ENCODE measurements at regions not wholly inside any gene's neighbourhood (a gene's known extent, or its start where the extent isn't known, plus 50 kb on each side); places are given as distances from the start of the nearest gene placed in this dataset.

DNA sequence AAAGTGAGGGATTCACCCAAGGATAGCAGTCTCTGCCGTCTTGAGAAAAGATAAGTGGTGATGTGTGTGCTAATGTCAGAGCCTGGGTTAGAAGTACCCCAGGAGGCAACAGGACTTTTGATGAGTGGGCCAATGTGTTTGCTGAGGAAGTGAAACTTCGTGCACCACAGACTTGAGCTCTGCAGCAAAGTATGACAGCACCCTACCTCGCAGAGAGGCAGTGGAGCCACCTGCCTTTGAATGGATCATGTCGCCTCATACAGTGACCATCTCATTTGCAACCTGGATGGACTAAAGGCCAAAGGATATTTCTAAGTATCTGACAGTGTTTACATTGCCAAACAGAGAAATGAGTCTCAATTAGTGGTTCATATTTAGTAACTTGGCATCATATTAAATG is 593.9 kb upstream of the GRAMD2B start:
- DNase-seq: no peak

DNA sequence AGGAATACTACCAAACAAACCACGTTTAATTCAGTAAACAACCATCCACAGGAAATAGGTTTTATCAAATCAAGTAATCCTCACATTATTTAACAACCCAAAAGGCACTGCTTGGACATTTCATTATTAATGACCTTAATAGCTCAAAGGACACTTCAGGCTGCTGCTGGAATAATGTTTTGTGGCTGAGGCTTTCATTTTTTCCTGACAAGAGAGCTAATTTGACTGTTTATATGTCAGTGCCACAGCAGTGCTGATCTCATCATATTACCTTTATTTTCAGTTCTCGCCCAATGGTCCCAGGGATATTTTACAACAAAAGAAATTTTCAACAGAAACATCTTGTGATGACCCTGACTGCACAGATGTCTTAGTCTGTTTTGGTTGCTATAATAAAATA is 589.8 kb upstream of the GRAMD2B start:
- DNase-seq: no peak

DNA sequence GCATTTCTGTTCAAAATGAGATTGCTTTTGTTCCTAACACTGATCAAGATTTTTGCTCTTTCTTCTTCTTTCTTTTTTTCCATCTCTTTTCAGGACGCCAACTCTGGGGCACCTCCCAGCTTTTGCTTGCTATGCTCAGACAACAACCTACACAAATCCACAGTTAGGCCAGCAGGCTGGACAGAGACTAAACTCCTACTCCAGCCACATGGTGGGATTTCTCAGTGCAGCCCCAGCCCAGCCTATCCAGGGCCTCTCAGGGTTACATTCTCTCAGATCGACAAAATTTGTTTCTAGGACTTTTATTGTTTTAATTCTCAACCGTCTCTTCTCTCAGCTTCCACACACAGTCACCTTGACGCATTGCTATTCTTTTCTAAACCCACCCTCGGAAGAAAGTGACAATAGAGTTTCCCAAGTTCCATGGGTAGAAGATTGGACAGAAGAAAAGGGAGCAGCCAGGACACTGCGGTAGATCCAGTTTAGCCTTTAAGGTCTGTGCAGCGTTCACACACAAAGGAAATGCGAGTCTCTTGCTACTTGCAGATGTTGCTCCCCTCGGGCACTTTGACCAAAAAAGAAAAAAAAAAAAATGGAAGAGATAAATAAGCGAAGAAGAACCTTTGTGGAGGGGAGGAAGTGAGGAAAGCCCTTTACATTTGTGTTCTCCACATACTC is 588.6 kb upstream of the GRAMD2B start:
- no peak for DNase-seq

DNA sequence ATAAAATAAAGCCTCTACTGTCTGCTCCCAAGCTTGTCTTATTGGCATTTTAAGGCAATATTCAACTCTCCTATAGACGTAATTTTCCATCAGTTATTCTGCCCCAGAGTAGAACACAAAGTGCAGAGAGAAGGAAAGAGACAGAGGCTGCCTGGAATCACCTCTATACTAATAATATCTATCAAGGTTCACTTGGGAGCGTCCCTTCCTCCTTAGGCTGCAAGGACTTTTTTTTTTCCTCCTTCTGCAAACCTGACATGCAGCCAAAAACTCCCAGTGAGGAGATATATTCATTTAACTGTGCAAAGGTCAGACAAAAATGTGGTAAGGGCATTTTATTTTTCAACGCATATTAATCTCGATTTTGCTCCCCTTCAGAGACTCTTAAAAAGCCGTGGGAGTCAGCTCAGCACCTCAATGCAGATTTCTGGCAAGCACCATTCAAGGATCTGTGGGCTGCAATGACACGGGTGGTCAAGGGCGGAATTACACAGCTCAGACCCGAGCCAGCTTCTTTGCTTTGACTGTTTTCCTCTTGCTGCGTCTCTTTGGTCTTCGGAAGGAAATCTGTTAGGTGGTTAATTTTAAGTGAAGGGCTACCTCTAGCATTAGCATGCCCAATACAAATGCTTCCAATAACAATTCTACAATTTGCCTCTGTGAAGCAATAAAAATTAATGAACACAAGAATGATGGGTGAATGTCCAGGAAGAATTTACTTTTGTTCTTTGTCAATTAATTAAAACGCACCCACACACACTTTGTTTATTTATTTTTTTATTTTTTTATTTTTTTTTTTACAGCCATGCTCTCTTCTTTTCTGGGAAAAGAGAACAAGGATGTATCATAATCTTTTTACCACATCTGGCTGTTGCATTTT is 587.7 kb upstream of the GRAMD2B start:
- no peak for DNase-seq

DNA sequence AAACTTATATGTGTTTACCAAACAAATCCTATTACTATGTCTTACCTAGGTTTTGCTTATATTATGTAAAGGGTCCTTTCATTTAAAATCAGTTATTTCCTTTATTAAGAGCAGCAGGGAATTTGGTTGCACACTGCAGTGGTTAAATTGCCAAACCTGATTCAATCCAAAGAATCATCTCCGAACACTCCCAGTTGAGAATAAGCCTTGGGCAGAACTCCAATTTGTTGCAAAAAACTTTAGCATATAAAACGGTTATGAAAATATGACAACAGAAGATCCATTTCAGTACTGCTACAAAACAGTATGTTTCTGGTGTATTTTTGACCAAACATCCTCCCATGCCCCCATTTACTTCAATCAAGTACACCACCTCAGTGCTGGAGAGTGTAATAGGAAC is 587.0 kb upstream of the GRAMD2B start:
- DNase-seq: no peak

DNA sequence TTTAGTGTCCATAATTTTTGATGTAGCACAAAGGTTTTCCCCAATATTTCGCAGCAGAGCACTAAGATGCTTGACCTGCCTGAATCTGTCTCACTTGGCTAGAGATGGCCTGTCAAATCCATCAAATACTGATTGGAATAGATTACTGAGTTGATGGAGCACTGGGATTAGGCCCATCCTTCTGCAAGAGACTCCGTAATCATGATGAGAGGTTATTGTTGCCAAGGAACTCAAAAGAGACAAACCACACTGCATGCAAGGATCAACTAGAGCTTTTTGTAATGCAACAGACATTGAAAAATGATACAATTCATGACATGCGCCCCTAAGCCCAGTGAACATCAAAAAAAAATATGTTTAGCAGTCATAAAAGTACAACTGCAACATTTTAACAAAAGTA is 585.3 kb upstream of the GRAMD2B start:
- no peak for DNase-seq

DNA sequence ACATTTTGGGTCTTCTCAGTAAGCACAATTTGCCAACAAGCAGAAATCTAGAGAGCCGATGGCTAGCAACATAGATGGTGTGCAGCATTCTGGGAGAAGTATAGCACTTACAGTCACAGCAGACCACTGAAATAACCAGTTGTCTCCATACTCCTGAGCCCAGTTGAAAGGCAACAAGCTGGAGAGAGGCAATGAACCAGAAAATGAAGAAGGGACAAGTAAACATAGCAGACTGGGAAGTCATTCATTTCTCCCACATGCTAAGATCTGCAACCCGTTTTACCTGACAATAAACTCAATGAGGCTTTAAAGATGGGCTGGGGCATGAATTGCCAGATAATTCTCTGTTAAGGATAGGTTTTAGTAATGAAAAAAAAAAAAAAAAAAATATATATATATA is 575.6 kb upstream of the GRAMD2B start:
- no peak for DNase-seq

DNA sequence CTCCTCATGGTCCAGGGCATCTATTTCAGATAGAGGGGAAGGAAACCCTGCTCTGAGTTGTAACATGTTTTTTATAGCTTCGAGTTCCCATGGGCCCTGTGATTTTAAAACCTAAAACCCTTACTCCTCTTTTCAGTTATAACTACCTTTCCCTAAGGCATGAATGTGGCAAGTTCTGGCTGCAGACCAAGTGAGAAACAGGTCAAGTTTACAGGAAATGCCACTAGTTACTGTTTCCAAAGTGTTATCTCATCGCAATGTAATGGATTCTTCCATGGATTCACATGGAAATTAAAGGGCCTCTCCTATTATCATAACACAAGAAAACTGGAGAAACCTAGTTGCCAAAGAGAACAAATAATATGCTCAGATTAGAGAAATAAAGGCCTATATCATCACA is 574.5 kb upstream of the GRAMD2B start:
- DNase-seq: no peak

DNA sequence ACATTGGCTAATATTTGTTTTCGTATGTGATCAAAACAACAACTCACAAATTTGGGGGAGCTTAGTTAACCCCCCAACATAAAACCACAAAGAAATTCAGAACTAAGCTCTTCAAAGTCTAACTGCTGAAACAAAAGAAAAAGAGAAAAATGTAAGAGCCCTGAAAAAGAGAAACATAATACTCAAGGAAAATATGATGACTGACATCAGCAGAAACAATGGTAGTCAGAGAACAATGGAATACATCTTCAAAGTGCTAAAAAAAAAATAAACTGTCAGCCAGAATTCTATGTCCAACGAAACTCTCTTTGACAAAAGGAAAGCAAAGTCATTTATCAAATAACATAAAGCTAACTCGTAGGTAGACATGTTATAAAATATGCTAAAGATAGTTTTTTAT is 566.3 kb upstream of the GRAMD2B start:
- DNase-seq: no peak

DNA sequence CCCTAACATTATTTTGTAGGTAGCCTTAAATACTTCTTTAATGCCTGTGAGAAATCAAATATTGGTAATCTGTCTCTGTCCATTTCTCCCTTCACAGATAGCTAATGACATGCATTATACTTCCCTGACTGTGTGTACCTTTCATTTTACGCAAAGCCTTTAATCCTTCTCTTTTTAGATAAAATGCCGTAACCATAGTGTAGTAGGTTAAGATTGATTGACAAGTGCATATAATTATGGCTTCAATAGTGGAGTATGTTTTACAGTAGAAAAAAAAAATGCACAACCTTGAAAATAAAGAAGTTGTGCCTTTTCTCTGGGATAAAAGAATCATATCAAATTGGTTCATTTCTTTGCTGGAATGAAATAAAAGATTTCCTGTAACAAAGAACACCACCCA is 559.6 kb upstream of the GRAMD2B start:
- no peak for DNase-seq

DNA sequence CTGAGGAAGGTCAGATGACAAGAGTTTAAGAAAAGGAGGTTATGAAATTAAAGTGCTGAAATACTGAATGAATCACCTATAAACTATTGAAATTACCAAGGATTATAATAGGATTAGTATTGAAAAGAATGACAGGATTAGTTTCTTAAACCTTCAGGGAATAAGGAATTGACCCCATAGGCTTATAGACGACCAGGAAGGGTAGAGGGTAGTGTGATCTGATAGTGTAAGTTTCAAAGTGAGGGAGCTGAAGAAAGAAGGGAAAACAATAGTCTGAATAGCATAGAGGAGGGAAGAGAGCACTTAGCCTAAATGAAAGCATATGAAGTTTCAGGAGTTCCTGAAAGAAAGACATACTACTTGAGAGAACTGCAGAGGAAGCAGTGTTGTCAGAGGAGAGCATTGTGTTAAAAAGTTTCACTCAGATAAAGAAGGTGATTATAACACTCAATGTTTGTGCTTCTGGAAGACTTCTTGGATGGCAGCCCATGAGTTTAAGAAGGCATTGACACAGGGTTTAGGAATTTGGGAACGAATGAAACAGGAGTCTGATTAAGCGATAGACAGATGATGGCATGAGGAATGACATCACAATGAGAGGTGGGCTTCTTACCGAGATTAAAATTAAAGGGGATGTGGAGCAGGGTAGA is 557.9 kb upstream of the GRAMD2B start:
- no peak for DNase-seq

DNA sequence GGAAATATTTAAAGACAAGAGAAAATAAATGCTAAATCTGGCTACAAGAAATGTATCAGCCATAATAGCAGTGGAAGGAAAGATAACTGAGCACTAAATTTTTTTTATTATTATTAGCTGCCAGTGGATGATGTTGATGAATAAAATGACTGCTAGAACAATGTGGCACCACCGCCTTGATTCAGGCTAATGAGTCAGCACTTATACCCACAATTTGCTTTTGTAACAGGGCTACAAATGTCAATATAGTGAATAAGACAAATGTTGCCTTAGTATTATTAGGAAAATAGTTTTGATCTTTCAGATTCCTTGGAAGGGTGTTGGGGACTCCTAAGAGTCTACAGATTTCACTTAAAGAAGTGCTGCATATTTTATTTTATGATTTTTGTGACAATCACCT is 555.2 kb upstream of the GRAMD2B start:
- no peak for DNase-seq

DNA sequence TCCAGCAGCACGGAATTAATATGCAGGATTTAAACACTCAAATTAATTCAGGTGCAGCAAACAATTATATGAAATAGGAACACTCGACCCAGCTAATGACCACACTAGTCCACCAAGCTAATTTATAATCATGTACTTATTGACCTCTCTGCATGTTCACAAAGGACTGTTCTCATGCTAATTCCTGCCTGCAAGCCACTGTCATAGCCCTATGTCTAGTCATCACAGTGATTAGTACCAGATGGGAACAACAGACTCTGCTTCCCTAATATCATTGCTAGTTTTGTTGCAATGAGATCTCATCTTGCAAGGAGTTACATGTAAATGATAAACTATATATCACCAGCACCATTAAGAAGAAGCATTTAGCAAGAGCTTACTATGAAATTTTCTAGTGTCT is 553.0 kb upstream of the GRAMD2B start:
- DNase-seq: no peak

DNA sequence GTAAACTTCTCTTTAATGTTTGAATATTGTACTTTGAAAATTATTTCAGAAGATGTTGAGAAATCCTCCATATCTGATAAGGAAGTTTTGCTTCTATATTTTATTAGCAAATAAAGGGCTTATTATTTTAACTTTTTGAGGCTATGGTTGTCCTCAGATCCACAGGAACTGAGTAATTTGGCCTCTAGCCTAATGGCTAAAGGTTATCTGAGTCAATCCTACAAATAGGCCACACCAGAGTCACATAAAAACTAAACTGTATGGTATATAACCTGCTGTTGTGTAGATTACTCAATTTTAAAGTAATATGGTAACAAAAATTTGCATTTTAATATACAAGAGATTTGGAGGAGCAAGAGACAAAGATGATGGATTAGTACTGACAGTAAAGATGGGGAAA is 549.2 kb upstream of the GRAMD2B start:
- DNase-seq: no peak

DNA sequence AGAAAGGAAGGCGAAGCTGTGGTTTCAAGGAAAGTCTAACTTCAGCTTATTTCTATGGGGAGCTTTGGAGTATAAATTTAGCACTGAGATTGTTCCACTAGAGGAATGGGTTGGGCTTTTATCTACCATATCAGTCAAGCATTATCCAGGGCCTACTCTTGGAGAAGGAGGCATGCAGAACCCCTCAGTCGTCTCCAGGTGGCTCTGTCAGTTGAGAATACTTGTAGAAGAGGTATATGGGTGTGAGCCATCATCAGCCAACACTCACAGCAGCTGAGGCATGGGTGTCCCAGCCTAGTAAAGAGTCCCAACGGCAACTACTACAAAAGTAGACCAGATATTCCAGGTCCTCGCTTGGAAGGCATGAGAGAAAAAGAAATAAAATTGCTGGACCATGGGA is 548.5 kb upstream of the GRAMD2B start:
- no peak for DNase-seq

DNA sequence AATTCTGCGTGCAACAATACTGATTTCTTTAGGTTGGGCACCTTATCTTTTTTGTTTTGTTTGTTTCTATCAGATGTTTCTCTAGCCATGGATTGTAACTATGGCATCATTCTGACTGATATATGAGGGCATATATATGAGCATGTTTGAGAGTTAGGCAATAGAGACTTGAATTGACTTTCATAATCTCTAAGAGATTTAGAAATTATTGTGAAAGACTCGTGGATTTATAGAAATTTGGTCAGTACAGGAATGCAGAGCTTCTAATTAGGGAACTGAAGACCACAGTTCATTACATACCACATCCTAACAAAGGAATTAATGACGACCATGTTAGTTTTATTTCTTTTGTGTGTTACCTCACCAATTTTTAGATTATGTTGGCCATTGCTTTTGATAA is 546.0 kb upstream of the GRAMD2B start:
- no peak for DNase-seq

DNA sequence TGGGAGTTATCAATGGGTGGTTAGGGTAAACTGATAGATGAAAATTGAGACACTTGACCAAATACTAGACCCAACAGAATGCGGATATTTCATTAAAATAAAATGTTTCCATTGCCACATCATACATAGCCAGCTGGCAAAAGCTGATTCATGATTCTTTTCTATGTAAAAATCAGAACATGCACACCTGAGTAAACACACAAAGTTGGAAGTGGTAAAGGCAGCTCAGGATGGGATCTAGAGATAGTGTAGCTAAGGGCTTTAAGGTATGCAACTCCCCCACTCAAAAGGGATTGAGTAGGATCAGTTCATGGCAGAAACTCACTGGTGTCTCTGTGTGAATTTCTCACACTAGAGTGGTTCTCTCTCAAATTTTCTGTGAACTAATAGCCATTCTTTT is 541.1 kb upstream of the GRAMD2B start:
- no peak for DNase-seq

DNA sequence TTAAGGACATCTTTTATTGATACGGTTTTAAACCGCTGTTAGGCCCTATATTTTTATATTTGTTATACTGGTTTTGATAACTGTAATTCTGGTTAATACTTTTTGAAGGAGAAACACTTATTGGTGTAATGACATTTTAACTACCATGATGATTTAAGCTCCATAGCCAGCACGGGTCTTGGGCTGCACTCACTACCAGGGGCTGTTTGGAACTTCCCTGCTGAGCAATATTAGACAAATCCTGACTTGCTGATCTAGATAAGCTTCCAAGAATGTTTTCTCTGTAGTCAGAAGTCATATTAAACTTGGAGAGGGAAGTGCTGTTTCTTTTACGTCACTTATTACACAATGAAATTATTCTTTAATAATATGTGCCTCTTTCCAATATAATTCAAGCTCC is 540.0 kb upstream of the GRAMD2B start:
- DNase-seq: no peak

DNA sequence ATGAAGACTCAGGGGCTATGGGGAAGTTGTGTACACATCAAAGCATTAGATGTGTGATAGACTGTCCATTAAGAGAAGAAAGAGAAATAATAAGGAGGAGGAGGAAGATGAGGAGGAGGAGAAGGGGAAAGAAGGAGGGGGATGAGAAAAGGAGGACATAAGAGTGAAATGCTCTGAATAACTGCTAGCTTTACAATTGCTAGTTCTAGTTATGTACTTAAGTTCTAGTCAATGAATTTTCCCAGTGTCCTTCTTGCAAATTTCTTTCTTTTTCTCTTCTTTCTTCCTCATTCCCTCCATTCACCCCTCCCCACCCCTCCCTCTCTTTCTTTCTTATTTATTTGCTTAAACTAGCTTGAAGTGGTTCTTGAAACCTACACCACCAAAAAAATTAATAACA is 534.9 kb upstream of the GRAMD2B start:
- no peak for DNase-seq

DNA sequence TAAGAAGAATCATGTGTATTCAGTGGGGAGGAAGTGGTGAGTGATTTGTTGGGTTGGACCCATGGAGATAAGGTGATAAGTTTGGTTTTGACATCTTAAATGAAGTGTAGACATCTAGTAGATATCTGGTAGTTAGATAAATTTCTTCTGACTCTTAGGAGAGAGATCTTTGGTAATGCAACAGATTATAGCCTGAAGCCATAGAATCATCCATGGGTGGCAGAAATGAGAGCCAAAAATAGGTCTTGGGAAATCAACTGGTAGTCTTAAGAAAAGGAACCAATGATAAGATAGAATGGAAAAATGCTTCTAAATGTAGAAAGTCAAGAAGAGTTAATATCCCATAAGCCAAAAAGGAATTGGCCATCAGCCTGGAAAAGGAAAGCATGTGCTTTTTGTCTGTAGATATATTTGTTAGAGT is 532.7 kb upstream of the GRAMD2B start:
- no peak for DNase-seq

DNA sequence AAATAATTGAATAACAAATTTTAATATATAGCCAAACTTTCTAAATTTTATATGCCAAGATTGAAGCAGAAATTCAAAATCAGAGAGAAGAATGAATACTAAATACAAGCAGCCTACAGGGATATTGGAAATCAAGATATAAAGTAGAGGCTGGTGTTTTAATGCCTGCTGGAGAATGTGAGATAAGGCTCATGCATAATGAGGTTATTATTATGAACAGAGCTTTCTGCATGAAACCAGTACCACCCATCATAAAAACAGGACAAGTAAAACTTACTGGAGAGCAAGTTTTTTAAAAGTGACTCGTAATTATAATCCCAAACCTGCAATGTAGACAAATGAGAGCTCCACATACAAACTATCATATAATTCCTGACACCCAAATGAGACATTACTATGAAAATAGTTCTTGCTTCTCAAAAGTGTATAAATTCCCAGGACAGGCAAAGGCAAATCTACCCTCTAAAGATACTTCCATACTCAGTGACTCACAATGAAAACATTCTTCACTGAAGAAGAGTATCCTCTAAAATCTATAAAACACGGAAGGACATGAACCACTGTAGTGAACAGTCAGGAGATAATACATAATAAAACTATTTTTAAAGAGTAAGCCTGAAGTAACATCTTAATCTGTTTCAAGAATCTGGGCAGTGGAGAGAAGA is 532.0 kb upstream of the GRAMD2B start:
- DNase-seq: no peak

DNA sequence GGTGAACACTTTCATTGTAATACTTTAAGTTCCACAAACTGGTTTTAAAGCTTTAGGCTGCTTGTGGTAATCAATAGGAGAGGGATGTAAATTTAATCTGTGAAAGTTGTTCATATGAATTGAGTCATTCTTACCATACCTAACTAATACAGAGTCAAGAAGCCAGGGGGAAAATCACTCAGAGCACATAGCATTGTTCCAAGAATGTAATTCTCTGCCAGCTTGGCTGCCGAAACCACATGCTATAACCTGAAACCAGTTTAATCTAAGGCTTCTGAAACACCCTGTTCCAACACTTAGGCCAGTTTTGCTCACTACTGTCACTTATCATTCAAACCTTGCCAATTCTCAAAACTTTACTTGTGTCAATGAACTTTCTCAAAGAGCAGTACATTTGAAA is 528.8 kb upstream of the GRAMD2B start:
- DNase-seq: no peak

DNA sequence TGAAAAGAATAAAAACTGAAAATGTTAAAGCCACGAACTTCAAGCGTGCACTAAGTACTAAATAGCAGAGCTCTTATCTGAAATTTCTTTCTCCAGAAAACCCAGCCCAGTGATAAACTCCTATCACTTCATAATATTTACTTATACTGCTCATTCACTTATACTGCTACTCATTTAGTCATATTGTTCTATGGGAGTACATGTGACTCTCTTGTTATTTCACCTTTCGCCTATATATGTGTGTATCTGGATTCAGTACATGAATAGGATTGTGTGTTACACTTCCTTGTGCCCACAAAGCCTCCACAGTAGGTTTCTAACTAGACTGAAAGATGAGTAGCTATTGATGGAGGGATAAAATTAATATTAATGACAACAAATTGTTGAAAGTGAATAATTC is 526.8 kb upstream of the GRAMD2B start:
- DNase-seq: no peak

DNA sequence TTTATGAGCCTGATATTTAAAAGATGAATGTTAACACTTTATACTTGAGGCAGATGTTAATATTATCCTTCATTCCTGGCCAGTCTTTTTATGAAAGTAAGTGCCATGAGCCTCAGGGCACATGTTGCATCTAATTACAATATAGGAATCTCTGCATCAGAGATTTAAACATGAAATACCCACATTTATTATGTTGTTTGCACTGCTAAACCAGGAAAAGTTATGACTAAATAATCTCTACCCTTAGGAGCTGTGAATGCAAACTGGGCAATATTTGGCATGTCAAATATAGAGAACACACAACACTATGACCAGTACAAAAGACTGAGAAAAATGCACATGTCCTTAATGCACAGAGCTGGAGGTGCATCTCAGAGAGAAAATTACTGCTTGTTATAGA is 526.1 kb upstream of the GRAMD2B start:
- no peak for DNase-seq

Data from T-helper 9 cell (primary cell).